ENCODE measurements at regions not wholly inside any gene's neighbourhood (a gene's known extent, or its start where the extent isn't known, plus 50 kb on each side); places are given as distances from the start of the nearest gene placed in this dataset.
"Not testable (repeated sequence)": the region's sequence is repeated elsewhere in the genome, so short reads cannot be mapped to it uniquely, and the experiment has no call there.

- no peaks in the 10 kb centered on the region for H3K36me3 ChIP-seq
- no peaks in the 10 kb centered on the region for H3K4me1 ChIP-seq
- no peak overlapping the region for H3K27ac ChIP-seq
- no peaks in the 10 kb centered on the region for H3K9me3 ChIP-seq (replicated peaks)
- H3K4me3 ChIP-seq, result no peak overlapping the region
- H3K27me3 ChIP-seq, result no peaks in the 10 kb centered on the region
- DNase-seq, result no peak
Measured at GRCh38 chr14:28820677-28821076, 54.1 kb downstream of the FOXG1 start.

GRCh38 chr14:28821993-28822392, 55.4 kb downstream of the FOXG1 start:
- Histone ChIP-seq H3K4me1 (no peaks in the 10 kb centered on the region), H3K36me3 (no peaks in the 10 kb centered on the region), H3K27me3 (no peaks in the 10 kb centered on the region), H3K9me3 (replicated peaks) (no peaks in the 10 kb centered on the region), H3K27ac (no peak overlapping the region), H3K4me3 (no peak overlapping the region)
- DNase-seq, result no peak

- Histone ChIP-seq H3K27me3 (no peaks in the 10 kb centered on the region), H3K9me3 (replicated peaks) (no peaks in the 10 kb centered on the region), H3K36me3 (no peaks in the 10 kb centered on the region), H3K27ac (no peak overlapping the region), H3K4me1 (no peaks in the 10 kb centered on the region), H3K4me3 (no peak overlapping the region)
- DNase-seq, result no peak
Measured at GRCh38 chr14:28823245-28823644, 56.7 kb downstream of the FOXG1 start.

- Histone ChIP-seq H3K4me3 (no peak overlapping the region), H3K9me3 (replicated peaks) (no peaks in the 10 kb centered on the region), H3K27me3 (peaks cover 10% of the 10 kb centered on the region), H3K36me3 (no peaks in the 10 kb centered on the region), H3K27ac (no peak overlapping the region), H3K4me1 (no peaks in the 10 kb centered on the region)
- no peak for DNase-seq
Measured at GRCh38 chr14:28830115-28830534, 63.5 kb downstream of the FOXG1 start.

- Histone ChIP-seq H3K27ac (no peak overlapping the region), H3K4me3 (no peak overlapping the region), H3K4me1 (no peaks in the 10 kb centered on the region), H3K9me3 (replicated peaks) (no peaks in the 10 kb centered on the region), H3K27me3 (peaks cover 10% of the 10 kb centered on the region), H3K36me3 (no peaks in the 10 kb centered on the region)
- DNase-seq, result no peak
Measured at GRCh38 chr14:28831126-28831525, 64.5 kb downstream of the FOXG1 start.

- not testable (repeated sequence) for DNase-seq; H3K4me1 ChIP-seq; H3K27me3 ChIP-seq; H3K9me3 ChIP-seq (replicated peaks); H3K27ac ChIP-seq; H3K4me3 ChIP-seq; H3K36me3 ChIP-seq
Measured at GRCh38 chr14:28842569-28842968, 76.0 kb downstream of the FOXG1 start.

GRCh38 chr14:28867571-28867970, 101.0 kb downstream of the FOXG1 start:
- no peak for DNase-seq

GRCh38 chr14:28870033-28870564, 103.5 kb downstream of the FOXG1 start:
- Histone ChIP-seq H3K4me1 (no peaks in the 10 kb centered on the region), H3K27ac (no peak overlapping the region), H3K36me3 (no peaks in the 10 kb centered on the region), H3K4me3 (no peak overlapping the region), H3K27me3 (peaks cover 4% of the 10 kb centered on the region; the same call in 1 of the 2 replicates), H3K9me3 (replicated peaks) (no peaks in the 10 kb centered on the region)
- DNase-seq, result no peak

More at GRCh38 chr14:28867571-28867970, 101.0 kb downstream of the FOXG1 start:
- Histone ChIP-seq H3K36me3 (no peaks in the 10 kb centered on the region), H3K4me1 (no peaks in the 10 kb centered on the region), H3K27me3 (no peaks in the 10 kb centered on the region), H3K27ac (no peak overlapping the region), H3K4me3 (no peak overlapping the region), H3K9me3 (replicated peaks) (no peaks in the 10 kb centered on the region)

- no peak overlapping the region for H3K4me3 ChIP-seq
- peaks cover 4% of the 10 kb centered on the region for H3K27me3 ChIP-seq
- H3K9me3 ChIP-seq (replicated peaks), result no peaks in the 10 kb centered on the region; the same call in 1 of the 2 replicates
- H3K4me1 ChIP-seq, result no peaks in the 10 kb centered on the region
- no peaks in the 10 kb centered on the region for H3K36me3 ChIP-seq
- DNase-seq, result no peak
- no peak overlapping the region for H3K27ac ChIP-seq
Measured at GRCh38 chr14:28875934-28876571, 109.5 kb downstream of the FOXG1 start.

GRCh38 chr14:28876572-28876945, 110.0 kb downstream of the FOXG1 start:
- Histone ChIP-seq H3K27ac (no peak overlapping the region), H3K9me3 (replicated peaks) (no peaks in the 10 kb centered on the region; the same call in 1 of the 2 replicates), H3K27me3 (peaks cover 4% of the 10 kb centered on the region), H3K36me3 (no peaks in the 10 kb centered on the region), H3K4me1 (no peaks in the 10 kb centered on the region), H3K4me3 (no peak overlapping the region)
- DNase-seq, result no peak

- H3K9me3 ChIP-seq (replicated peaks), result no peaks in the 10 kb centered on the region; the same call in 1 of the 2 replicates
Measured at GRCh38 chr14:28877923-28878322, 111.3 kb downstream of the FOXG1 start.

GRCh38 chr14:28879573-28879996, 113.0 kb downstream of the FOXG1 start:
- no peak overlapping the region for H3K27ac ChIP-seq
- H3K9me3 ChIP-seq (replicated peaks), result no peaks in the 10 kb centered on the region; the same call in 1 of the 2 replicates
- DNase-seq, result no peak
- H3K4me1 ChIP-seq, result no peaks in the 10 kb centered on the region
- H3K4me3 ChIP-seq, result no peak overlapping the region
- peaks cover 4% of the 10 kb centered on the region for H3K27me3 ChIP-seq
- H3K36me3 ChIP-seq, result no peaks in the 10 kb centered on the region

More at GRCh38 chr14:28877923-28878322, 111.3 kb downstream of the FOXG1 start:
- Histone ChIP-seq H3K27ac (no peak overlapping the region), H3K4me3 (no peak overlapping the region), H3K36me3 (no peaks in the 10 kb centered on the region), H3K4me1 (no peaks in the 10 kb centered on the region), H3K27me3 (peaks cover 4% of the 10 kb centered on the region)
- DNase-seq, result no peak

GRCh38 chr14:28886940-28887339, 120.4 kb downstream of the FOXG1 start:
- no peak for DNase-seq

GRCh38 chr14:28895389-28895788, 128.8 kb downstream of the FOXG1 start:
- H3K9me3 ChIP-seq (replicated peaks), result no peaks in the 10 kb centered on the region
- H3K27ac ChIP-seq, result no peak overlapping the region
- no peaks in the 10 kb centered on the region for H3K36me3 ChIP-seq
- no peaks in the 10 kb centered on the region for H3K4me1 ChIP-seq
- no peak for DNase-seq
- H3K27me3 ChIP-seq, result no peaks in the 10 kb centered on the region
- no peak overlapping the region for H3K4me3 ChIP-seq

More at GRCh38 chr14:28886940-28887339, 120.4 kb downstream of the FOXG1 start:
- H3K4me1 ChIP-seq, result no peaks in the 10 kb centered on the region
- H3K9me3 ChIP-seq (replicated peaks), result no peaks in the 10 kb centered on the region
- no peak overlapping the region for H3K27ac ChIP-seq
- H3K4me3 ChIP-seq, result no peak overlapping the region
- H3K36me3 ChIP-seq, result no peaks in the 10 kb centered on the region
- H3K27me3 ChIP-seq, result 0 out of 2 replicates have a peak, but pooled peaks cover 3% of the 10 kb centered on the region

- no peak for DNase-seq
- no peak overlapping the region for H3K27ac ChIP-seq
- H3K4me1 ChIP-seq, result no peaks in the 10 kb centered on the region
- no peak overlapping the region for H3K4me3 ChIP-seq
- H3K9me3 ChIP-seq (replicated peaks), result no peaks in the 10 kb centered on the region
- no peaks in the 10 kb centered on the region for H3K36me3 ChIP-seq
- no peaks in the 10 kb centered on the region for H3K27me3 ChIP-seq
Measured at GRCh38 chr14:28896337-28896736, 129.8 kb downstream of the FOXG1 start.

- Histone ChIP-seq H3K27me3 (no peaks in the 10 kb centered on the region), H3K27ac (no peak overlapping the region), H3K4me3 (no peak overlapping the region), H3K36me3 (no peaks in the 10 kb centered on the region), H3K9me3 (replicated peaks) (no peaks in the 10 kb centered on the region), H3K4me1 (no peaks in the 10 kb centered on the region)
- DNase-seq, result no peak
Measured at GRCh38 chr14:28901631-28902030, 135.0 kb downstream of the FOXG1 start.

All from SJCRH30 (cell line).